Esophagus squamous epithelium (tissue), 5 donors: ENCODE measurements at regions not wholly inside any gene's neighbourhood (a gene's known extent, or its start where the extent isn't known, plus 50 kb on each side); places are given as distances from the start of the nearest gene placed in this dataset.

Experiments used
- DNase-seq: peaks from one replicate; lab custom pipeline; 2025; lab: John Stamatoyannopoulos, UW
- H3K27ac ChIP-seq, 4 donors: fragments of 200-600 bp; sonication (generic); one replicate each; pipeline ENCODE4 v1.5.1; 2016 to 2019; ENCODE audit warnings: mild to moderate bottlenecking in 1 of 4
- H3K27me3 ChIP-seq, 4 donors: fragments of 200-600 bp; sonication (generic); 1 replicate in 3 of 4; 2 replicates in 1 of 4; pipeline versions ENCODE4 v1.5.1 to v1.6.0; 2017 to 2021; ENCODE audit warnings: antibody characterized with exemption in 1 of 4
- H3K36me3 ChIP-seq, 3 donors: fragments of 200-600 bp; sonication (generic); one replicate each; pipeline ENCODE4 v1.5.1; 2016 to 2019
- H3K4me1 ChIP-seq, 3 donors: fragments of 200-600 bp; sonication (generic); one replicate each; pipeline ENCODE4 v1.5.1; 2017 to 2019
- H3K4me3 ChIP-seq, 4 donors: fragments of 200-600 bp; sonication (generic); 1 replicate in 3 of 4; 2 replicates in 1 of 4; pipeline ENCODE4 v1.5.1; 2016 to 2019; ENCODE audit warnings: mild to moderate bottlenecking in 2 of 4, moderate library complexity in 1 of 4
- H3K9me3 ChIP-seq, 3 donors: fragments of 200-600 bp; sonication (generic); one replicate each; pipeline ENCODE4 v1.5.1; 2016 to 2019
- POLR2A ChIP-seq, 4 donors: fragments of 450-650 bp; IDR thresholded peaks; one replicate each; pipeline ENCODE4 v1.6.1; 2017; ENCODE audit warnings: antibody characterized with exemption in 4 of 4, mild to moderate bottlenecking in 4 of 4, moderate library complexity in 3 of 4
- WGBS, 2 donors: methylation state at CpG; one replicate each; pipeline ENCODE4 v1.1.5; 2018; 5-methylcytosine and 5-hydroxymethylcytosine counted together
- intact Hi-C: fragments of 100-400 bp; cut with DNase I; formaldehyde crosslinking; loops from one replicate; pipeline ENCODE4 v1.15.0; 2022
- TF ChIP-seq, protein P1 (sequence below), 6 experiments: fragments of 450-650 bp in 4 of 6; fragments of 200-600 bp in 2 of 6; sonication (generic) in 2 of 6; IDR thresholded peaks; one replicate each; pipeline ENCODE4 v1.5.1; 2016 to 2019; ENCODE audit warnings: antibody characterized with exemption in 6 of 6, mild to moderate bottlenecking in 4 of 6, moderate library complexity in 4 of 6
- donor health status: DM: yes; HTN: yes; CAD: no.

GRCh38 chr7:39811161-39811614 lies 138.9 kb upstream of the CDK13 start:
- no peak for DNase-seq
- Histone ChIP-seq H3K4me3 (peak overlapping the region in 1 of 4 donors; percentile 9), H3K36me3 (no peaks in the 10 kb centered on the region), H3K4me1 (peaks cover 0 to 19% (median 7%) of the 10 kb centered on the region in 3 donors), H3K27ac (no peak overlapping the region), H3K9me3 (no peaks in the 10 kb centered on the region), H3K27me3 (peaks cover 0 to 1% (median 0%) of the 10 kb centered on the region in 4 donors)
- intact Hi-C loops, result no loop called here
- 29% methylated on average over 1 of the region's 1 CpG; no CpG with 5 or more reads in 1 of the 2 donors for WGBS, 2 donors
- no peak for TF ChIP-seq POLR2A (IDR thresholded peaks at IDR 0.05)
- TF ChIP-seq, protein P1, sequence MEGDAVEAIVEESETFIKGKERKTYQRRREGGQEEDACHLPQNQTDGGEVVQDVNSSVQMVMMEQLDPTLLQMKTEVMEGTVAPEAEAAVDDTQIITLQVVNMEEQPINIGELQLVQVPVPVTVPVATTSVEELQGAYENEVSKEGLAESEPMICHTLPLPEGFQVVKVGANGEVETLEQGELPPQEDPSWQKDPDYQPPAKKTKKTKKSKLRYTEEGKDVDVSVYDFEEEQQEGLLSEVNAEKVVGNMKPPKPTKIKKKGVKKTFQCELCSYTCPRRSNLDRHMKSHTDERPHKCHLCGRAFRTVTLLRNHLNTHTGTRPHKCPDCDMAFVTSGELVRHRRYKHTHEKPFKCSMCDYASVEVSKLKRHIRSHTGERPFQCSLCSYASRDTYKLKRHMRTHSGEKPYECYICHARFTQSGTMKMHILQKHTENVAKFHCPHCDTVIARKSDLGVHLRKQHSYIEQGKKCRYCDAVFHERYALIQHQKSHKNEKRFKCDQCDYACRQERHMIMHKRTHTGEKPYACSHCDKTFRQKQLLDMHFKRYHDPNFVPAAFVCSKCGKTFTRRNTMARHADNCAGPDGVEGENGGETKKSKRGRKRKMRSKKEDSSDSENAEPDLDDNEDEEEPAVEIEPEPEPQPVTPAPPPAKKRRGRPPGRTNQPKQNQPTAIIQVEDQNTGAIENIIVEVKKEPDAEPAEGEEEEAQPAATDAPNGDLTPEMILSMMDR (IDR thresholded peaks at IDR 0.05), result no peak

GRCh38 chr7:39816462-39817060 lies 133.5 kb upstream of the CDK13 start:
- no peak for DNase-seq
- Histone ChIP-seq H3K4me1 (peaks cover 0 to 7% (median 0%) of the 10 kb centered on the region in 3 donors), H3K27me3 (peaks cover 0 to 7% (median 0%) of the 10 kb centered on the region in 4 donors), H3K4me3 (no peak overlapping the region), H3K27ac (no peak overlapping the region), H3K36me3 (no peaks in the 10 kb centered on the region), H3K9me3 (no peaks in the 10 kb centered on the region)
- no peak for TF ChIP-seq POLR2A (IDR thresholded peaks at IDR 0.05)
- TF ChIP-seq, protein P1 (IDR thresholded peaks at IDR 0.05), result no peak
- intact Hi-C loops, result no loop called here
- WGBS, 2 donors, result 48 to 60% methylated on average over 7 of the region's 7 CpGs

- TF ChIP-seq POLR2A (IDR thresholded peaks at IDR 0.05), result no peak
- TF ChIP-seq, protein P1 (IDR thresholded peaks at IDR 0.05), result no peak
- Histone ChIP-seq H3K27me3 (peaks cover 0 to 7% (median 0%) of the 10 kb centered on the region in 4 donors), H3K4me1 (peaks cover 0 to 4% (median 0%) of the 10 kb centered on the region in 3 donors), H3K36me3 (no peaks in the 10 kb centered on the region), H3K9me3 (no peaks in the 10 kb centered on the region), H3K4me3 (no peak overlapping the region), H3K27ac (no peak overlapping the region)
- intact Hi-C loops, result no loop called here
- DNase-seq, result no peak
These were observed 130.5 kb upstream of the CDK13 start for GRCh38 chr7:39819514-39819913.

GRCh38 chr7:39824456-39825200 lies 125.4 kb upstream of the CDK13 start:
- Histone ChIP-seq H3K4me1 (no peaks in the 10 kb centered on the region), H3K36me3 (no peaks in the 10 kb centered on the region), H3K27me3 (peaks cover 0 to 8% (median 0%) of the 10 kb centered on the region in 4 donors), H3K27ac (no peak overlapping the region), H3K9me3 (no peaks in the 10 kb centered on the region), H3K4me3 (no peak overlapping the region)
- no peak for DNase-seq
- WGBS, 2 donors, result 77 to 89% methylated on average over 2 of the region's 2 CpGs
- TF ChIP-seq POLR2A (IDR thresholded peaks at IDR 0.05), result no peak
- TF ChIP-seq, protein P1 (IDR thresholded peaks at IDR 0.05), result no peak
- intact Hi-C loops, result no loop called here

GRCh38 chr7:39825401-39825980 lies 124.6 kb upstream of the CDK13 start:
- Histone ChIP-seq H3K27ac (no peak overlapping the region), H3K36me3 (no peaks in the 10 kb centered on the region), H3K27me3 (peaks cover 0 to 15% (median 0%) of the 10 kb centered on the region in 4 donors), H3K4me3 (no peak overlapping the region), H3K4me1 (no peaks in the 10 kb centered on the region), H3K9me3 (no peaks in the 10 kb centered on the region)
- WGBS, 2 donors, result 40 to 49% methylated on average over 6 of the region's 6 CpGs
- TF ChIP-seq, protein P1 (IDR thresholded peaks at IDR 0.05), result no peak
- TF ChIP-seq POLR2A (IDR thresholded peaks at IDR 0.05), result no peak
- DNase-seq, result no peak
- intact Hi-C loops, result no loop called here
